Transverse colon (tissue), 4 donors: ENCODE measurements at regions not wholly inside any gene's neighbourhood (a gene's known extent, or its start where the extent isn't known, plus 50 kb on each side); places are given as distances from the start of the nearest gene placed in this dataset.

Source experiments
- DNase-seq: peaks from one replicate; pipeline ENCODE4 v3.0.0-alpha.2; 2019
- H3K27ac ChIP-seq, 4 donors: fragments of 200-600 bp; sonication (generic); 2 replicates each; pipeline ENCODE4 v1.5.1; 2016 to 2018; ENCODE audit warnings: inconsistent platforms in 4 of 4
- H3K27me3 ChIP-seq: fragments of 200-600 bp; sonication (generic); 2 replicates; pipeline ENCODE4 v1.5.1; 2017; ENCODE audit warnings: inconsistent platforms
- H3K36me3 ChIP-seq, 4 donors: fragments of 200-600 bp; sonication (generic); 2 replicates each; pipeline ENCODE4 v1.5.1; 2017 to 2019; ENCODE audit warnings: inconsistent platforms in 4 of 4
- H3K4me1 ChIP-seq, 4 donors: fragments of 200-600 bp; sonication (generic); 2 replicates each; pipeline ENCODE4 v1.5.1; 2017 to 2020; ENCODE audit warnings: inconsistent platforms in 4 of 4
- H3K4me3 ChIP-seq, 4 donors: fragments of 200-600 bp; sonication (generic); 1 replicate in 1 of 4; 2 replicates in 3 of 4; pipeline versions ENCODE4 v1.5.1 to v1.6.1; 2017 to 2019; ENCODE audit warnings: inconsistent platforms in 4 of 4
- H3K9me3 ChIP-seq, 2 donors: fragments of 200-600 bp; sonication (generic); 2 replicates each; pipeline ENCODE4 v1.5.1; 2017 to 2019; ENCODE audit warnings: inconsistent platforms in 2 of 2
- EP300 ChIP-seq: sonication (generic); formaldehyde crosslinking; IDR thresholded peaks from one replicate; pipeline ENCODE4 v1.6.1; 2017; ENCODE audit warnings: antibody characterized with exemption, low read depth
- POLR2A ChIP-seq: fragments of 450-650 bp; IDR thresholded peaks from one replicate; pipeline ENCODE4 v1.6.1; 2016; ENCODE audit warnings: antibody characterized with exemption, mild to moderate bottlenecking, moderate library complexity
- POLR2AphosphoS5 ChIP-seq, 3 donors: sonication (generic); formaldehyde crosslinking; IDR thresholded peaks; one replicate each; pipeline ENCODE4 v1.6.1; 2016; ENCODE audit warnings: antibody characterized with exemption in 3 of 3
- WGBS, 2 donors: methylation state at CpG; one replicate each; pipeline ENCODE4 v1.1.5; 2018; ENCODE audit warnings: low coverage in 1 of 2; 5-methylcytosine and 5-hydroxymethylcytosine counted together
- in situ Hi-C, 4 donors: fragments of 200-750 bp; cut with MboI; loops; one replicate each; pipeline versions ENCODE4 v1.15.0 to v1.15.1; 2017; ENCODE audit warnings: low sequenced_read_pairs in 3 of 4, low pct_ligation_motif_present in 1 of 4, low pct_unique_long_range_greater_than_20kb in 1 of 4
- intact Hi-C: fragments of 100-400 bp; cut with DNase I; formaldehyde crosslinking; loops from one replicate; pipeline ENCODE4 v1.15.1; 2023; ENCODE audit warnings: low total_unique reads
- TF ChIP-seq, protein P1 (sequence below), 5 experiments: fragments of 200-600 bp in 3 of 5; fragments of 450-650 bp in 2 of 5; sonication (generic) in 3 of 5; IDR thresholded peaks; 1 replicate in 2 of 5; 2 replicates in 3 of 5; pipeline ENCODE4 v1.5.1; 2016 to 2017; ENCODE audit warnings: antibody characterized with exemption in 5 of 5, inconsistent platforms in 3 of 5, mild to moderate bottlenecking in 2 of 5, moderate library complexity in 1 of 5

DNA sequence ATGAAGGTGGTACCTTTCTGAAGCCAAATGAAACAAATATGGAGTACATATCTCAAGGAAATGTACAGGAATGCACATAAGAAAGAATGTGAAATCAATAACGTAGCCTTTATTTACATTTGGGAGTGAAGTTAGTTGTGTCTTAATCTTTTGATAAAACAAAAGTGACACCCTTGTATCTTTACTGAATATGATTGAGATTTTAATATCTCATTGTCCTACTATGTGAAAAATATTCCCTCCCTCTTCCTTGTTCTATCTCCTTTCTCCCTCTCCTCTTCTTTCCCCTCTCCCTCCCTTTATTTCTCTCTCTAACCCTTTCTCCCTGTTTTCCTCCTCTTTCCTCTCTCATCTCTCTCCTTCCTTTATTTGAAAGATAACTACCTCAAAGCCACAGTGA is 89.1 kb downstream of the PTCHD4 start:
- no peaks in the 10 kb centered on the region for H3K36me3 ChIP-seq
- WGBS, 2 donors, result 60 to 63% methylated on average over 1 of the region's 1 CpG
- in situ Hi-C loops (no loop called here), intact Hi-C loops (no loop called here)
- no peak overlapping the region for H3K27ac ChIP-seq
- H3K27me3 ChIP-seq, result no peaks in the 10 kb centered on the region
- no peak for TF ChIP-seq POLR2AphosphoS5 (IDR thresholded peaks at IDR 0.05)
- TF ChIP-seq POLR2A, result no peak
- TF ChIP-seq, protein P1, sequence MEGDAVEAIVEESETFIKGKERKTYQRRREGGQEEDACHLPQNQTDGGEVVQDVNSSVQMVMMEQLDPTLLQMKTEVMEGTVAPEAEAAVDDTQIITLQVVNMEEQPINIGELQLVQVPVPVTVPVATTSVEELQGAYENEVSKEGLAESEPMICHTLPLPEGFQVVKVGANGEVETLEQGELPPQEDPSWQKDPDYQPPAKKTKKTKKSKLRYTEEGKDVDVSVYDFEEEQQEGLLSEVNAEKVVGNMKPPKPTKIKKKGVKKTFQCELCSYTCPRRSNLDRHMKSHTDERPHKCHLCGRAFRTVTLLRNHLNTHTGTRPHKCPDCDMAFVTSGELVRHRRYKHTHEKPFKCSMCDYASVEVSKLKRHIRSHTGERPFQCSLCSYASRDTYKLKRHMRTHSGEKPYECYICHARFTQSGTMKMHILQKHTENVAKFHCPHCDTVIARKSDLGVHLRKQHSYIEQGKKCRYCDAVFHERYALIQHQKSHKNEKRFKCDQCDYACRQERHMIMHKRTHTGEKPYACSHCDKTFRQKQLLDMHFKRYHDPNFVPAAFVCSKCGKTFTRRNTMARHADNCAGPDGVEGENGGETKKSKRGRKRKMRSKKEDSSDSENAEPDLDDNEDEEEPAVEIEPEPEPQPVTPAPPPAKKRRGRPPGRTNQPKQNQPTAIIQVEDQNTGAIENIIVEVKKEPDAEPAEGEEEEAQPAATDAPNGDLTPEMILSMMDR (IDR thresholded peaks at IDR 0.05), result no peak
- no peak for TF ChIP-seq EP300
- no peak overlapping the region for H3K4me3 ChIP-seq
- no peaks in the 10 kb centered on the region for H3K9me3 ChIP-seq
- H3K4me1 ChIP-seq, result no peaks in the 10 kb centered on the region
- no peak for DNase-seq

GRCh38 chr6:48016020-48016755 is 94.8 kb downstream of the PTCHD4 start:
- intact Hi-C loops, result no loop called here
- in situ Hi-C loops, result no loop called here

GRCh38 chr6:47992809-47993208 is 118.2 kb downstream of the PTCHD4 start:
- intact Hi-C loops (no loop called here), in situ Hi-C loops (no loop called here)
- H3K36me3 ChIP-seq, result no peaks in the 10 kb centered on the region
- no peak for DNase-seq
- H3K4me3 ChIP-seq, result no peak overlapping the region
- H3K27me3 ChIP-seq, result no peaks in the 10 kb centered on the region
- TF ChIP-seq POLR2A (no peak), EP300 (no peak), POLR2AphosphoS5 (IDR thresholded peaks at IDR 0.05) (no peak)
- TF ChIP-seq, protein P1 (IDR thresholded peaks at IDR 0.05), result no peak
- H3K9me3 ChIP-seq, result no peaks in the 10 kb centered on the region
- WGBS, 2 donors, result 64 to 76% methylated on average over 3 of the region's 3 CpGs
- H3K4me1 ChIP-seq, result no peaks in the 10 kb centered on the region
- no peak overlapping the region for H3K27ac ChIP-seq

More at GRCh38 chr6:48016020-48016755, 94.8 kb downstream of the PTCHD4 start:
- Histone ChIP-seq H3K36me3 (no peaks in the 10 kb centered on the region), H3K9me3 (no peaks in the 10 kb centered on the region), H3K4me1 (no peaks in the 10 kb centered on the region), H3K4me3 (no peak overlapping the region), H3K27ac (no peak overlapping the region), H3K27me3 (no peaks in the 10 kb centered on the region)
- TF ChIP-seq POLR2A (no peak), POLR2AphosphoS5 (IDR thresholded peaks at IDR 0.05) (no peak), EP300 (no peak)
- TF ChIP-seq, protein P1 (IDR thresholded peaks at IDR 0.05), result no peak
- DNase-seq, result no peak
- WGBS, 2 donors, result 88 to 90% methylated on average over 4 to 5 of the region's 5 CpGs

- TF ChIP-seq POLR2AphosphoS5 (IDR thresholded peaks at IDR 0.05) (no peak), POLR2A (no peak), EP300 (no peak)
- TF ChIP-seq, protein P1 (IDR thresholded peaks at IDR 0.05), result no peak
- H3K36me3 ChIP-seq, result no peaks in the 10 kb centered on the region
- WGBS, 2 donors, result 77 to 81% methylated on average over 2 of the region's 2 CpGs
Measured at GRCh38 chr6:47983491-47983890, 127.5 kb downstream of the PTCHD4 start.

More at GRCh38 chr6:47983491-47983890, 127.5 kb downstream of the PTCHD4 start:
- H3K4me3 ChIP-seq, result no peak overlapping the region
- no peak for DNase-seq
- no peak overlapping the region for H3K27ac ChIP-seq
- in situ Hi-C loops (no loop called here), intact Hi-C loops (no loop called here)
- no peaks in the 10 kb centered on the region for H3K27me3 ChIP-seq
- H3K9me3 ChIP-seq, result no peaks in the 10 kb centered on the region
- no peaks in the 10 kb centered on the region for H3K4me1 ChIP-seq
